H1 (cell line): ENCODE measurements at regions not wholly inside any gene's neighbourhood (a gene's known extent, or its start where the extent isn't known, plus 50 kb on each side); places are given as distances from the start of the nearest gene placed in this dataset.
A peak's percentile ranks its signal among the peaks of the same experiment; 100 is the strongest.

Experiments used
- CTCF ChIA-PET: fragments of 300-600 bp; sonication (Branson Sonifier 250); formaldehyde crosslinking; loops from one replicate; lab custom pipeline; 2021; ENCODE audit not compliant: partially characterized antibody; lab: Charles Lee
- POLR2A ChIA-PET: fragments of 300-600 bp; sonication (Branson Sonifier 250); formaldehyde crosslinking; loops from one replicate; lab custom pipeline; 2021; ENCODE audit warnings: inconsistent platforms; ENCODE audit not compliant: partially characterized antibody; lab: Charles Lee
- DNase-seq, 2 experiments: peaks; one replicate each; pipeline versions ENCODE4 v3.0.0 to v3.0.0-alpha.2; 2010 to 2022; ENCODE audit warnings: low spot score in 2 of 2, low read depth in 1 of 2, mixed read lengths in 1 of 2
- FAIRE-seq: peaks from 2 replicates; lab custom pipeline; 2011; peaks lifted over from hg19 to GRCh38; lab: Jason Lieb, UNC
- H2AFZ ChIP-seq: 2 replicates; pipeline ENCODE4 v1.8.1; 2012; ENCODE audit warnings: low read length, inconsistent platforms
- H2AK5ac ChIP-seq: 2 replicates; pipeline ENCODE4 v1.6.1; 2013; ENCODE audit warnings: low read depth, low read length
- H2BK120ac ChIP-seq: replicated peaks from 2 replicates; pipeline ENCODE3; 2013; ENCODE audit warnings: low read depth, low read length, inconsistent platforms
- H2BK12ac ChIP-seq: 2 replicates; pipeline ENCODE4 v1.6.1; 2013; ENCODE audit warnings: low read depth, low read length
- H2BK15ac ChIP-seq: 2 replicates; pipeline ENCODE4 v1.6.1; 2013; ENCODE audit warnings: low read length
- H2BK20ac ChIP-seq: 2 replicates; pipeline ENCODE4 v1.6.1; 2013; ENCODE audit warnings: low read length
- H2BK5ac ChIP-seq: 2 replicates; pipeline ENCODE4 v1.6.1; 2013; ENCODE audit warnings: low read depth, low read length
- H3K14ac ChIP-seq: 2 replicates; pipeline ENCODE4 v1.6.1; 2013; ENCODE audit warnings: inconsistent platforms; ENCODE audit not compliant: insufficient read length
- H3K18ac ChIP-seq: 2 replicates; pipeline ENCODE4 v1.6.1; 2013; ENCODE audit warnings: low read length; ENCODE audit errors: extremely low read depth
- H3K23ac ChIP-seq: 2 replicates; pipeline ENCODE4 v1.6.1; 2013; ENCODE audit warnings: inconsistent platforms; ENCODE audit not compliant: insufficient read length
- H3K23me2 ChIP-seq: 2 replicates; pipeline ENCODE4 v1.6.1; 2013; ENCODE audit warnings: low read depth, low read length
- H3K27ac ChIP-seq: 2 replicates; pipeline ENCODE4 v1.6.1; 2011; ENCODE audit warnings: low read depth, low read length, inconsistent platforms
- H3K27me3 ChIP-seq, 4 experiments: replicated peaks in 1 of 4; 1 replicate in 1 of 4; 2 replicates in 3 of 4; pipeline versions ENCODE4 v1.6.1 to v1.8.1; 2011 to 2013; ENCODE audit warnings: low read length in 3 of 4, mild to moderate bottlenecking in 3 of 4, inconsistent platforms in 2 of 4, mixed read lengths in 2 of 4, moderate library complexity in 1 of 4; ENCODE audit not compliant: control insufficient read depth in 3 of 4, insufficient read depth in 3 of 4; ENCODE audit errors: extremely low read depth in 1 of 4
- H3K36me3 ChIP-seq, 4 experiments: 2 replicates each; pipeline versions ENCODE4 v1.6.1 to v1.8.1; 2011 to 2013; ENCODE audit warnings: mild to moderate bottlenecking in 4 of 4, low read length in 3 of 4, moderate library complexity in 2 of 4, control low read depth in 1 of 4, inconsistent platforms in 1 of 4; ENCODE audit not compliant: insufficient read depth in 4 of 4, control insufficient read depth in 2 of 4
- H3K4ac ChIP-seq: replicated peaks from 2 replicates; pipeline ENCODE3; 2013; ENCODE audit warnings: low read length, low read depth, mixed read lengths, inconsistent platforms; ENCODE audit not compliant: insufficient read length
- H3K4me1 ChIP-seq, 4 experiments: replicated peaks in 1 of 4; 1 replicate in 1 of 4; 2 replicates in 3 of 4; pipeline versions ENCODE4 v1.6.1 to v1.8.1; 2011 to 2013; ENCODE audit warnings: low read length in 3 of 4, inconsistent platforms in 2 of 4, mixed read lengths in 1 of 4; ENCODE audit not compliant: insufficient read depth in 4 of 4, control insufficient read depth in 3 of 4
- H3K4me2 ChIP-seq, 2 experiments: 2 replicates each; pipeline versions ENCODE4 v1.6.1 to v1.8.1; 2011 to 2013; ENCODE audit warnings: low read depth in 2 of 2, low read length in 2 of 2, control low read depth in 1 of 2, inconsistent platforms in 1 of 2, mild to moderate bottlenecking in 1 of 2; ENCODE audit not compliant: insufficient read depth in 1 of 2
- H3K4me3 ChIP-seq, 4 experiments: fragments of 200-600, 300-600 bp in 1 of 4; sonication (generic), shearing (Covaris generic), sonication (Bioruptor Twin) in 1 of 4; 2 replicates each; pipeline versions ENCODE4 v1.5.1 to v1.8.1; 2011 to 2016; ENCODE audit warnings: low read length in 4 of 4, low read depth in 3 of 4, control low read depth in 2 of 4, inconsistent platforms in 2 of 4, mild to moderate bottlenecking in 2 of 4, mixed read lengths in 1 of 4, moderate library complexity in 1 of 4; ENCODE audit not compliant: insufficient read depth in 2 of 4; ENCODE audit errors: extremely low read depth in 1 of 4
- H3K56ac ChIP-seq: replicated peaks from 2 replicates; pipeline ENCODE3; 2013; ENCODE audit warnings: low read depth, mild to moderate bottlenecking, mixed read lengths, low read length, inconsistent platforms; ENCODE audit not compliant: insufficient read length
- H3K79me1 ChIP-seq: 2 replicates; pipeline ENCODE4 v1.6.1; 2013; ENCODE audit warnings: low read depth, low read length, control low read depth
- H3K79me2 ChIP-seq, 2 experiments: 2 replicates each; pipeline versions ENCODE4 v1.6.1 to v1.8.1; 2012 to 2013; ENCODE audit warnings: low read length in 2 of 2, mild to moderate bottlenecking in 2 of 2, inconsistent platforms in 1 of 2; ENCODE audit not compliant: insufficient read depth in 2 of 2, control insufficient read depth in 1 of 2
- H3K9ac ChIP-seq, 4 experiments: replicated peaks in 1 of 4; 1 replicate in 1 of 4; 2 replicates in 3 of 4; pipeline versions ENCODE4 v1.6.1 to v1.8.1; 2011 to 2013; ENCODE audit warnings: low read depth in 3 of 4, low read length in 3 of 4, control low read depth in 2 of 4, mild to moderate bottlenecking in 2 of 4, moderate library complexity in 2 of 4, inconsistent platforms in 1 of 4; ENCODE audit errors: extremely low read depth in 1 of 4
- H3K9me3 ChIP-seq, 2 experiments: 2 replicates each; pipeline versions ENCODE4 v1.6.1 to v1.8.1; 2012 to 2013; ENCODE audit warnings: mild to moderate bottlenecking in 2 of 2, moderate library complexity in 2 of 2, control low read depth in 1 of 2, inconsistent platforms in 1 of 2, low read depth in 1 of 2, low read length in 1 of 2, mixed read lengths in 1 of 2; ENCODE audit not compliant: insufficient read depth in 2 of 2
- H4K20me1 ChIP-seq, 2 experiments: replicated peaks in 1 of 2; 2 replicates each; pipeline versions ENCODE3 to v1.8.1; 2011 to 2013; ENCODE audit warnings: inconsistent platforms in 2 of 2, low read length in 2 of 2, mild to moderate bottlenecking in 1 of 2; ENCODE audit not compliant: insufficient read depth in 2 of 2, control insufficient read depth in 1 of 2
- H4K5ac ChIP-seq: 2 replicates; pipeline ENCODE4 v1.6.1; 2013; ENCODE audit warnings: low read length, low read depth, mixed read lengths, inconsistent platforms; ENCODE audit not compliant: insufficient read length
- H4K8ac ChIP-seq: 2 replicates; pipeline ENCODE4 v1.8.0; 2013; ENCODE audit warnings: mild to moderate bottlenecking, moderate library complexity, low read length, inconsistent platforms; ENCODE audit not compliant: insufficient read depth; ENCODE audit errors: extremely low read depth
- H4K91ac ChIP-seq: replicated peaks from 2 replicates; pipeline ENCODE3; 2013; ENCODE audit warnings: low read length, mixed read lengths, inconsistent platforms; ENCODE audit not compliant: insufficient read length
- BCL11A ChIP-seq, 2 experiments: IDR thresholded peaks; one replicate each; pipeline ENCODE4 v1.6.1; 2011; ENCODE audit warnings: low read depth in 2 of 2, low read length in 2 of 2, mild to moderate bottlenecking in 2 of 2
- BRCA1 ChIP-seq: IDR thresholded peaks from 2 replicates; pipeline ENCODE4 v1.6.1; 2012; ENCODE audit warnings: low read depth, low read length, improper control_type of control experiment
- CHD2 ChIP-seq: IDR thresholded peaks from 2 replicates; pipeline ENCODE4 v1.6.1; 2012; ENCODE audit warnings: low read length, improper control_type of control experiment
- CTBP2 ChIP-seq: IDR thresholded peaks from 2 replicates; pipeline ENCODE4 v1.7.0; 2011; ENCODE audit warnings: borderline replicate concordance, mild to moderate bottlenecking, moderate library complexity, mixed read lengths, low read length; ENCODE audit not compliant: insufficient read depth, insufficient read length
- EGR1 ChIP-seq: IDR thresholded peaks from 2 replicates; pipeline ENCODE4 v1.6.1; 2011; ENCODE audit warnings: low read depth, low read length, borderline replicate concordance
- JUN ChIP-seq: IDR thresholded peaks from 2 replicates; pipeline ENCODE4 v1.6.1; 2011; ENCODE audit warnings: low read depth, mild to moderate bottlenecking, improper control_type of control experiment, low read length
- JUND ChIP-seq: IDR thresholded peaks from 2 replicates; pipeline ENCODE4 v1.6.1; 2011; ENCODE audit warnings: mild to moderate bottlenecking, improper control_type of control experiment, low read length
- MAX ChIP-seq: IDR thresholded peaks from 2 replicates; pipeline ENCODE4 v1.6.1; 2012; ENCODE audit warnings: inconsistent platforms
- PHF8 ChIP-seq: fragments of 200-600 bp; sonication (generic); conservative IDR thresholded peaks from 2 replicates; pipeline ENCODE4 v1.7.1; 2012; ENCODE audit warnings: low read depth, mild to moderate bottlenecking, inconsistent platforms, low read length, moderate library complexity
- POLR2AphosphoS5 ChIP-seq: IDR thresholded peaks from 2 replicates; pipeline ENCODE4 v1.6.1; 2011; ENCODE audit warnings: low read depth, low read length
- POU5F1 ChIP-seq: IDR thresholded peaks from 2 replicates; pipeline ENCODE4 v1.6.1; 2011; ENCODE audit warnings: low read depth, mild to moderate bottlenecking, low read length, moderate library complexity
- RXRA ChIP-seq: IDR thresholded peaks from 2 replicates; pipeline ENCODE4 v1.6.1; 2011; ENCODE audit warnings: low read depth, mild to moderate bottlenecking, low read length, moderate library complexity; ENCODE audit not compliant: insufficient read depth
- SIX5 ChIP-seq: IDR thresholded peaks from 2 replicates; pipeline ENCODE4 v1.6.1; 2011; ENCODE audit warnings: mild to moderate bottlenecking, low read depth, low read length
- SP1 ChIP-seq: IDR thresholded peaks from 2 replicates; pipeline ENCODE4 v1.6.1; 2011; ENCODE audit warnings: low read depth, low read length
- TCF12 ChIP-seq: IDR thresholded peaks from 2 replicates; pipeline ENCODE4 v1.6.1; 2011; ENCODE audit warnings: low read depth, mild to moderate bottlenecking, low read length
- YY1 ChIP-seq: IDR thresholded peaks from 2 replicates; pipeline ENCODE4 v1.6.1; 2011; ENCODE audit warnings: low read depth, mild to moderate bottlenecking, low read length
- WGBS, 2 experiments: shearing (Covaris generic) in 1 of 2; methylation state at CpG; one replicate each; pipeline versions ENCODE4 v1.1.6 to v1.1.7; 2013 to 2015; ENCODE audit warnings: low lambda C conversion rate in 2 of 2, mixed read lengths in 2 of 2, inconsistent platforms in 1 of 2, low coverage in 1 of 2, missing lambda C conversion rate in 1 of 2; ENCODE audit not compliant: insufficient replicate concordance in 2 of 2, insufficient coverage in 1 of 2, insufficient read length in 1 of 2; ENCODE audit errors: extremely low coverage in 1 of 2, missing lambda C conversion rate in 1 of 2; 5-methylcytosine and 5-hydroxymethylcytosine counted together

GRCh38 chr3:187987187-187987586, 166.8 kb upstream of the LPP start:
- Histone ChIP-seq H3K23me2 (peaks cover 3% of the 10 kb centered on the region; the same call in 1 of the 2 replicates), H2BK5ac (no peak overlapping the region), H4K8ac (no peak overlapping the region), H2AK5ac (no peak overlapping the region), H2BK12ac (no peak overlapping the region), H3K4me2 (no peak overlapping the region), H4K91ac (peak overlapping the region; percentile 11), H3K79me1 (no peaks in the 10 kb centered on the region), H3K27ac (no peak overlapping the region), H3K18ac (no peak overlapping the region), H3K14ac (no peak overlapping the region), H3K36me3 (no peaks in the 10 kb centered on the region), H2BK120ac (peak overlapping the region; percentile 29), H4K5ac (no peak overlapping the region), H3K9me3 (no peaks in the 10 kb centered on the region), H2BK15ac (no peak overlapping the region), H3K79me2 (no peaks in the 10 kb centered on the region), H3K9ac (no peak overlapping the region), H3K4ac (no peak overlapping the region), H3K56ac (no peak overlapping the region), H4K20me1 (no peaks in the 10 kb centered on the region), H2BK20ac (no peak overlapping the region), H3K4me1 (peaks cover 0 to 5% (median 1%) of the 10 kb centered on the region in 4 experiments; a peak in 3 of 7 replicates), H3K27me3 (no peaks in the 10 kb centered on the region), H3K23ac (no peak overlapping the region), H2AFZ (no peak overlapping the region), H3K4me3 (no peak overlapping the region)
- CTCF ChIA-PET = interaction anchor here (1.6 kb wide), 1 partner anchor 9 kb away, joined by 3 read pairs; no protein-coding TSS in a partner anchor
- FAIRE-seq (no peak), DNase-seq (no peak)
- POLR2A ChIA-PET = no interaction called here
- 93% methylated on average over 3 of the region's 3 CpGs; no CpG with 5 or more reads in 1 of the 2 experiments for WGBS, 2 experiments
- TF ChIP-seq POLR2AphosphoS5 = no peak
- TF ChIP-seq POU5F1 = no peak
- no peak for TF ChIP-seq PHF8
- TF ChIP-seq BRCA1 = no peak
- no peak for TF ChIP-seq MAX
- TF ChIP-seq JUN = no peak
- no peak for TF ChIP-seq YY1
- TF ChIP-seq TCF12 = no peak
- TF ChIP-seq SP1 = no peak
- no peak for TF ChIP-seq CHD2
- TF ChIP-seq BCL11A (IDR thresholded peaks at IDR 0.05; ENCODE audit: low read depth in 2 of 2, low read length in 2 of 2) = no peak
- no peak for TF ChIP-seq JUND
- TF ChIP-seq EGR1 = no peak
- TF ChIP-seq RXRA = no peak
- TF ChIP-seq CTBP2 = no peak
- no peak for TF ChIP-seq SIX5
